Activated T-helper 1 cell treated with anti-CD3 and anti-CD28 coated beads, Interleukin-12 subunit alpha, Interleukin-12 subunit beta, Interleukin-2, Interleukin-4 antibody, amounts not matched to agents 30 ng/mL and 10 ng/mL and 1 ng/mL, durations not matched to agents 14 hours and 24 hours and 36 hours (primary cell): ENCODE measurements at regions not wholly inside any gene's neighbourhood (a gene's known extent, or its start where the extent isn't known, plus 50 kb on each side); places are given as distances from the start of the nearest gene placed in this dataset.

ENCODE experiments used
- DNase-seq: peaks from one replicate; pipeline ENCODE4 v3.0.0; 2021; ENCODE audit warnings: low spot score
- H3K27ac Mint-ChIP-seq: one replicate; pipeline ENCODE4 v1.8.0; 2021; ENCODE audit warnings: mild to moderate bottlenecking, mixed read lengths
- H3K27me3 Mint-ChIP-seq: one replicate; pipeline ENCODE4 v1.8.0; 2022; ENCODE audit warnings: mild to moderate bottlenecking, moderate library complexity, mixed read lengths; ENCODE audit not compliant: insufficient read depth
- H3K36me3 Mint-ChIP-seq: one replicate; pipeline ENCODE4 v1.8.0; 2021; ENCODE audit warnings: low read depth, mixed read lengths
- H3K4me1 Mint-ChIP-seq: one replicate; pipeline ENCODE4 v1.8.0; 2021; ENCODE audit warnings: low read depth, mixed read lengths
- H3K4me3 Mint-ChIP-seq: one replicate; pipeline ENCODE4 v1.8.0; 2021; ENCODE audit warnings: mild to moderate bottlenecking, moderate library complexity, mixed read lengths
- H3K9me3 Mint-ChIP-seq: one replicate; pipeline ENCODE4 v1.8.0; 2021; ENCODE audit warnings: mixed read lengths
- intact Hi-C: fragments of 100-400 bp; cut with micrococcal nuclease; formaldehyde crosslinking; loops from one replicate; pipeline ENCODE4 v1.15.1; 2024

DNA sequence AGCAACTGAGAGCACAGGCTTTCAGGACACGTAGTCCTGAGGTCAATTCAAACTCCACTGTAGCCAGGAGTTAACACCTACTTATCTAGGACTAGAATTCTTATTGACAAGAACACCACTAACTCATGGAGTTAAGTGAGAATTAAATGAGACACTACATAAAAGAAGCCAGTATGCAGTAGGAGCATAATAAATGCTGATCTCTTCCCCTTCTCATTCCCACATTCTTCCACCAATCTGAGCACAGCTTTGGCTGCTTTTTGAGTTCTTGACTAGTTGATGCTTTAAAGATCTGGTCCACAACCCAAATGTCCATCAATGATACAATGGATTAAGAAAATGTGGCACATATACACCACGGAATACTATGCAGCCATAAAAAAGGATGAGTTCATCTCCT, 55.2 kb downstream of the TTC32 start:
- H3K4me3 Mint-ChIP-seq: no peak overlapping the region
- intact Hi-C loops: no loop called here
- H3K4me1 Mint-ChIP-seq: no peaks in the 10 kb centered on the region
- no peaks in the 10 kb centered on the region for H3K36me3 Mint-ChIP-seq
- no peak overlapping the region for H3K27ac Mint-ChIP-seq
- no peak for DNase-seq
- H3K9me3 Mint-ChIP-seq: peaks cover 3% of the 10 kb centered on the region
- no peaks in the 10 kb centered on the region for H3K27me3 Mint-ChIP-seq

- H3K4me1 Mint-ChIP-seq: no peaks in the 10 kb centered on the region
- H3K9me3 Mint-ChIP-seq: peaks cover 3% of the 10 kb centered on the region
- no peaks in the 10 kb centered on the region for H3K36me3 Mint-ChIP-seq
- H3K27me3 Mint-ChIP-seq: no peaks in the 10 kb centered on the region
- DNase-seq: no peak
- intact Hi-C loops: no loop called here
- no peak overlapping the region for H3K27ac Mint-ChIP-seq
- no peak overlapping the region for H3K4me3 Mint-ChIP-seq
Measured at GRCh38 chr2:19846030-19846429, 55.8 kb downstream of the TTC32 start.

GRCh38 chr2:19845323-19845920, 56.4 kb downstream of the TTC32 start:
- intact Hi-C loops: no loop called here
- Mint-ChIP-seq H3K27ac (no peak overlapping the region), H3K36me3 (no peaks in the 10 kb centered on the region), H3K9me3 (peaks cover 3% of the 10 kb centered on the region), H3K4me3 (no peak overlapping the region), H3K4me1 (no peaks in the 10 kb centered on the region), H3K27me3 (no peaks in the 10 kb centered on the region)
- no peak for DNase-seq

DNA sequence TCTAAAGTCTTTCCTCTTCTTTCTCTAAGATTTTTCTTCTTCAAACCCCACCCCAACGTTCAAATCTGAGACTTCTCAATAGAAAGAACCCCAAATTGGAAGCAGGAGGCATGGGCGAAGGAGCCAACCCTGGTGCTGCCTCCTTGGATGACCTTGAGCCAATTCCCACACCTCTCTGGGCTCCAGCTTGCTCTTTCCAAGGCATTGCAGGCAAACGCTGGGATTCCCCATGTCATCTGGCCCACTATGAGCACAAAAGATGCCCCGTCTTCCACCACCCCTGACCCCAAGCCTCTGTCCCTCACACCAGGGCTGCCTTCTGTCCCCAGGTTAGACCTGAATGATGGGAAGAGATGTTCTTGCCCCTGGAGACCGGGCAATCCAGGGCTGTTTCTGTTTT, 57.0 kb downstream of the TTC32 start:
- Mint-ChIP-seq H3K27me3 (no peaks in the 10 kb centered on the region), H3K4me1 (no peaks in the 10 kb centered on the region), H3K4me3 (no peak overlapping the region), H3K9me3 (peaks cover 3% of the 10 kb centered on the region), H3K27ac (no peak overlapping the region), H3K36me3 (no peaks in the 10 kb centered on the region)
- intact Hi-C loops: no loop called here
- DNase-seq: no peak

DNA sequence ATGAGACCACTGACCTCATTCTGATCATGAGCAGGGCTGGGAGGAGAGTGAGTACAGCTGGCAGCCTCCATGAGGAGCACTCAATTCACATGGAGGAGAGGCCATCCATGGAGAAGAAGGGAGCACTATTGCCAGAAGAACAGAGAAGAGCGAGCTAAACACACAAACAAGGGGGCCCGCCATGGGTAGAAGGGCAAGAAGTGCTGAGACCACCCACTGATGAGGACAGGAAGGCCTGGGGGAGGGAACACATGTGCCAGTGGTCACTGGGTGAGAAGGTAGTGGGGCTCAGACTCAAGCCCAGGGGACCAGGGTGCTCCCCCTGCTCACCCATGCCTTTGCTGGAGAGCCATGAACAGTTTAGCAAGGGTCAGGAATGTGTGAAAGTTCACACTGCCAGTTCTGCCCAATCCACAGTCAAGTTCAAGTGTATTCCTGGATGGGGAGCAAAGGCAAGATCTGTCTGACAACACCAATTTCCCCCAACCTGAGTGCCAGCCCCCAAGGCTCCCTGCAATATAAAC, 57.7 kb downstream of the TTC32 start:
- no peak overlapping the region for H3K4me3 Mint-ChIP-seq
- H3K9me3 Mint-ChIP-seq: peaks cover 3% of the 10 kb centered on the region
- H3K27me3 Mint-ChIP-seq: peaks cover 2% of the 10 kb centered on the region
- no peak overlapping the region for H3K27ac Mint-ChIP-seq
- no peaks in the 10 kb centered on the region for H3K4me1 Mint-ChIP-seq
- intact Hi-C loops: no loop called here
- no peak for DNase-seq
- no peaks in the 10 kb centered on the region for H3K36me3 Mint-ChIP-seq

DNA sequence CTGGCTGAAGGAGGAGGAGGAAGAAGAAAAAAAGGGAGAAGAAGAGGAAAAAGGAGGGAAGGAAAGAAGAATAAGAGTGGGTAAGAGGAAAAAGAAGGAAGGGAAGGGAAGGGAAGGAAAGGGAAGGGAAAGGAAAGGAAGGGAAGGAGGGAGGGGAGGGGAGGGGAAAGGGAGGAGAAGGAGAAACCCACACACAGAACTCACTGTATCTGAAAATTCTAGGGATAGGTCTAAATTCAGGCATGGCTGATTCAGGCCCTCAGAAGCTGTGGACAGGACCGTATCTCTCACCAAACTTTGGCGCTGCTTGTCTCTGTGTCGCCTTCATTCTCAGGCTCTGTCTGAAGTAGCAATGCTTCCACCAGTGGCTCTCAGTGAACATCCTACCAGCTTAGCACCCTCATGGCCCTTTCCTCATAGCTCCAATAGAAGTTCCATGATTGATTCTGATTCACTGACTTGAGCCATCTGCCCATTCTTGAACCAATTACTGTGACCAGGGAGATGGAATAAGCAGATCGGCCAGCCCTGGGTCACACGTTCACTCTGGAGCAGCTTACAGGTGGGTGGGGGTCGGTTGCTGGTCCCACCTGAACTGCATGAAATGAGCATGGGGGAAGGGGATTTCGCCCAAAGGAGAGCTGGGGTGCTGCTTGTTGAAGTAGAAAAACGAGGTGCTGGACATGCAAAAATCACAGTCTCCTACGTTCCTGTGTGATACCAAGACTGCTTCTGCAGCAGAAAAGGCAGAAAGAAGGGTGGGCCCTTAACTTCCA, 59.7 kb downstream of the TTC32 start:
- no peak overlapping the region for H3K4me3 Mint-ChIP-seq
- H3K36me3 Mint-ChIP-seq: no peaks in the 10 kb centered on the region
- intact Hi-C loops: no loop called here
- no peaks in the 10 kb centered on the region for H3K4me1 Mint-ChIP-seq
- H3K27ac Mint-ChIP-seq: no peak overlapping the region
- H3K9me3 Mint-ChIP-seq: peaks cover 3% of the 10 kb centered on the region
- H3K27me3 Mint-ChIP-seq: peaks cover 7% of the 10 kb centered on the region
- DNase-seq: no peak

DNA sequence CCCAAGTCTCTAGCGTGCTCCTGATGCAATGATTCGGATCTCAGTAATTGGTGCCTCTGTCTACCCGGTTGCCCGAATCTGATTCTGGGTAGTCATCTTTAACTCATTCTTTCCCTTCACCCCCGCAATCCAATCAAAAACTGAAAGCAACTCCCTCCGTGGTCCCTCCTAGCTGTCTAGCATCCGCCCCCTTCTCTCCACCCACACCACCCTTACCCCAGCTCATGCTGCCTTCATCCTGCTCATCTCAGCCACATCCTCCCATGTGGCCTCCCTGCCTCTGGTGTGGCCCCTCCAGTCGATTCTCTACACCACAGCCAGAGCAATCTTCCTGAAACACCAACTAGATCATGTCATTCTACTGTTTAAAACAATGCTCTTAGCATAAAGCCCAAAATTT, 62.3 kb downstream of the TTC32 start:
- no peak for DNase-seq
- Mint-ChIP-seq H3K27me3 (peaks cover 10% of the 10 kb centered on the region), H3K9me3 (no peaks in the 10 kb centered on the region), H3K4me1 (no peaks in the 10 kb centered on the region), H3K36me3 (no peaks in the 10 kb centered on the region), H3K27ac (no peak overlapping the region), H3K4me3 (no peak overlapping the region)
- intact Hi-C loops: no loop called here

DNA sequence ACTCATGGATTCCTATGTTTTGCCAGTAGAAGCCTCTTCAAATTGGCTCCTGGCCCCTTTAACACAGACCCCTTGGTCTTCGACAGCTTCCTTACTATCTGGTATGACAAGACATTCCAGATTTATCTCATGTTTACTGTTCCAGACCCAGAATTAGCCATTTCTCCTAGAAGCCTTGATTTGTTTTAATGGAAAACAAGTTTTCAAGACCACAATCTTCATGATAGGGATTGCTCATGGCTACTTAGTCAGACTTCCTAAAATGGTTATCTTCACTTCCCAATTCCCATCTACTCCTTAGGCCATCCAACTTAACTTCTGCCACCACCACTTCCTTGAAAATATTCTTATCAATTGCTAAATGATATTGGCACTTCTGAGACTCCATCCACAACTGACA, 63.2 kb downstream of the TTC32 start:
- Mint-ChIP-seq H3K36me3 (no peaks in the 10 kb centered on the region), H3K9me3 (no peaks in the 10 kb centered on the region), H3K27ac (no peak overlapping the region), H3K4me1 (no peaks in the 10 kb centered on the region), H3K4me3 (no peak overlapping the region), H3K27me3 (peaks cover 10% of the 10 kb centered on the region)
- intact Hi-C loops: no loop called here
- no peak for DNase-seq

GRCh38 chr2:19837235-19837766, 64.5 kb downstream of the TTC32 start:
- no peak for DNase-seq
- Mint-ChIP-seq H3K36me3 (no peaks in the 10 kb centered on the region), H3K4me1 (no peaks in the 10 kb centered on the region), H3K9me3 (no peaks in the 10 kb centered on the region), H3K4me3 (no peak overlapping the region), H3K27me3 (peaks cover 10% of the 10 kb centered on the region), H3K27ac (no peak overlapping the region)
- intact Hi-C loops: no loop called here

DNA sequence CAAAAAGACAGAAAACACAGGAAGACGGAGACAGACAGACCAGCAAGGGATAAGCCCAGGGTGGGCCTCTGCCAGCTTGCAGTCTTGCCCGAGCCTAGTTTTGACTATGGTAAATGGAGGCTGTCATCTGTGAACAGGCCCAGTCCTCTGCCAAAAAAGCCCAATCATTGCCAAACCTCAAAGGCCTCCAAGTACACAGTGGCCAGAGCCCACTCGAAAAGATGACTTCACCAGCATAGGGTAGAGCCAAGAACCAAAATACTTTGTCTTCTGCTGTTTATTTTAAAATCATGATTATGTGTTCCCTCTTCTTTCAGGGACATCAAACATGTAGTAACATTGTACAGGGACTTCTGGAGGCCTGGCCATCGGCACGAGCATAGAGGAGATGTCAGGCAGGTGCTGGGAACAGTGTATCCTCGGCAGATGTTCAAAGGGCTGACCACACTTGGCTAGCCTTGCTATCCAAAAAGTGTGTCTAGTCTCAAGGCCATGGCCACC, 66.0 kb downstream of the TTC32 start:
- Mint-ChIP-seq H3K27ac (no peak overlapping the region), H3K4me1 (no peaks in the 10 kb centered on the region), H3K36me3 (no peaks in the 10 kb centered on the region), H3K9me3 (no peaks in the 10 kb centered on the region), H3K27me3 (peaks cover 10% of the 10 kb centered on the region), H3K4me3 (no peak overlapping the region)
- intact Hi-C loops: no loop called here
- DNase-seq: no peak

DNA sequence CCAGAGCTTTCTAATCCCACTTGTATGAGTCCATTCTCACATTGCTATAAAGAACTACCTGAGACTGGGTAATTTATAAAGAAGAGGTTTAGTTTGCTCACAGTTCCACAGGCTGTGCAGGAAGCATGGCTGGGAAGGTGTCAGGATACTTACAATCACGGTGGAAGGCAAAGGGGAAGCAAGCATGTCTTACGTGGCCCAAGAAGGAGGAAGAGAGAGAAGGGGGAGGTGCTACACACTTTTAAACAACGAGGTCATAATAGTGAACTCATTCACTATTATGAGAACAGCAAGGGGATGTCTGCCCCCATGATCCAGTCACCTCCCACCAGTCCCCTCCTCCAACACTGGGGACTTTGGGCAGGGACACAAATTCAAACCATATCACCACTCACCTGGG, 67.8 kb downstream of the TTC32 start:
- Mint-ChIP-seq H3K4me1 (no peaks in the 10 kb centered on the region), H3K36me3 (no peaks in the 10 kb centered on the region)
- intact Hi-C loops: no loop called here

GRCh38 chr2:19829672-19830071, 72.1 kb downstream of the TTC32 start:
- H3K9me3 Mint-ChIP-seq: no peaks in the 10 kb centered on the region
- DNase-seq: no peak
- H3K4me1 Mint-ChIP-seq: no peaks in the 10 kb centered on the region
- H3K27ac Mint-ChIP-seq: no peak overlapping the region
- intact Hi-C loops: no loop called here
- no peaks in the 10 kb centered on the region for H3K36me3 Mint-ChIP-seq
- peaks cover 5% of the 10 kb centered on the region for H3K27me3 Mint-ChIP-seq
- H3K4me3 Mint-ChIP-seq: no peak overlapping the region

More for the DNA sequence above, 67.8 kb downstream of the TTC32 start:
- no peak overlapping the region for H3K4me3 Mint-ChIP-seq
- DNase-seq: no peak
- no peak overlapping the region for H3K27ac Mint-ChIP-seq
- no peaks in the 10 kb centered on the region for H3K9me3 Mint-ChIP-seq
- peaks cover 10% of the 10 kb centered on the region for H3K27me3 Mint-ChIP-seq

DNA sequence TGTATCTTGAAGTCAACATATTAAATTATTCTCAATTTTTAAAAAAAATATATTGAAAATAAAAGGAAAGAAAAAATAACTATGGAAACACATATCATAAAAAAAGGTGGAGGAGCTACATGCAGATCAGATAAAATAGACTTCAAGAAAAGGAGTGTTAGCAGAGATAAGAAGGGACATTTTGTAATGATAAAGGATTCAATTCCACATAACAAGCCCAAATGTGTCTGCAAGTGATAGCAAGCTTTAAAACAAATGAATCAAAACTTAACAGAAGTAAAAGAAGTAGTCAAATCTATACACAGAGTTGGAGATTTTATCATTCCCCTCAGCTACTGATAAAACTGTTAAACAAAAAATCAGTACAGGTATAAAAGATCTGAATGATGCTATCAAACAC, 74.9 kb downstream of the TTC32 start:
- H3K4me3 Mint-ChIP-seq: no peak overlapping the region
- H3K27ac Mint-ChIP-seq: no peak overlapping the region
- no peaks in the 10 kb centered on the region for H3K4me1 Mint-ChIP-seq
- H3K9me3 Mint-ChIP-seq: no peaks in the 10 kb centered on the region
- peaks cover 17% of the 10 kb centered on the region for H3K27me3 Mint-ChIP-seq
- no peak for DNase-seq
- H3K36me3 Mint-ChIP-seq: no peaks in the 10 kb centered on the region
- intact Hi-C loops: no loop called here
